SK-N-SH (cell line): ENCODE measurements at regions not wholly inside any gene's neighbourhood (a gene's known extent, or its start where the extent isn't known, plus 50 kb on each side); places are given as distances from the start of the nearest gene placed in this dataset.

ENCODE experiments used
- CHD2 ChIP-seq: fragments of 150-350 bp; IDR thresholded peaks from 2 replicates; pipeline ENCODE4 v1.6.1; 2018; ENCODE audit warnings: low read length; ENCODE audit not compliant: partially characterized antibody
- EZH2phosphoT487 ChIP-seq: fragments of 200-600 bp; sonication (generic); IDR thresholded peaks from 2 replicates; pipeline ENCODE4 v1.6.1; 2017; ENCODE audit warnings: low read depth, mixed run types, mild to moderate bottlenecking, antibody characterized with exemption, moderate library complexity, borderline replicate concordance
- FOXM1 ChIP-seq: IDR thresholded peaks from 2 replicates; pipeline ENCODE4 v1.4.0; 2012; ENCODE audit warnings: low read depth, mild to moderate bottlenecking
- GATA2 ChIP-seq: sonication (generic); formaldehyde crosslinking; IDR thresholded peaks from 2 replicates; pipeline ENCODE4 v1.5.0; 2020; ENCODE audit warnings: mild to moderate bottlenecking, missing genetic modification reagents
- TAF1 ChIP-seq: IDR thresholded peaks from 2 replicates; pipeline ENCODE4 v1.6.1; 2012; ENCODE audit warnings: low read depth, mild to moderate bottlenecking, low read length, moderate library complexity, borderline replicate concordance
- USF2 ChIP-seq: fragments of 150-350 bp; IDR thresholded peaks from 2 replicates; pipeline ENCODE4 v1.6.1; 2017; ENCODE audit warnings: antibody characterized with exemption, low read length, low read depth, borderline replicate concordance
- YY1 ChIP-seq: IDR thresholded peaks from 2 replicates; pipeline ENCODE4 v1.4.0; 2012; ENCODE audit warnings: low read depth, mild to moderate bottlenecking
- TF ChIP-seq, protein P1 (sequence below): IDR thresholded peaks from 2 replicates; pipeline ENCODE4 v1.4.0; 2012; ENCODE audit warnings: low read depth, borderline replicate concordance
- TF ChIP-seq, protein P2 (sequence below): fragments of 200-600 bp; sonication (generic); IDR thresholded peaks from 2 replicates; pipeline ENCODE4 v1.6.1; 2017; ENCODE audit warnings: antibody characterized with exemption, mild to moderate bottlenecking, moderate library complexity
- TF ChIP-seq, protein P3 (sequence below): IDR thresholded peaks from 2 replicates; pipeline ENCODE4 v1.4.0; 2012; ENCODE audit warnings: low read depth, borderline replicate concordance
- TF ChIP-seq, protein P4 (sequence below): IDR thresholded peaks from 2 replicates; pipeline ENCODE4; 2012

DNA sequence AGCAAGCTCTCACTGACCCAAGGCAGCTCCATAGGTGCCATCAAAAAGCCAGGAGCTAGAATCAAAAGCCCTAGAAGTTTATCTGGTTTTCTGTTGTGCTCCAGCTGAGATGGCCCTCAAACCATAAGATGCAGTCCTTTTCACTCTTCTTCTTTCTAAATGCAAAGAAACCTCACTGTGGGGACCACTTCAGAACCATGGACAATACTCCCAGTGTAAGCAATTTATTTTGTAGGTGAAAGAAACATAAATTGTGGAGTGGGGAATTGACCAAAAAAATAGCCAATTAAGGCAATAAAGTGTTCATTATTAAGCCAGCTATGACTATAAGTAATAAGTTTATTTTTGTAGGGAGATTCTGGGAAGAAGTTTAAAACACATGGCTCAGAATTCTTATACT lies 1399.9 kb downstream of the PLA2G4A start:
- TF ChIP-seq GATA2 (CRISPR knock-in tag) (no peak), EZH2phosphoT487 (no peak), USF2 (no peak), FOXM1 (no peak), YY1 (no peak), CHD2 (no peak), TAF1 (no peak)
- TF ChIP-seq, protein P1, sequence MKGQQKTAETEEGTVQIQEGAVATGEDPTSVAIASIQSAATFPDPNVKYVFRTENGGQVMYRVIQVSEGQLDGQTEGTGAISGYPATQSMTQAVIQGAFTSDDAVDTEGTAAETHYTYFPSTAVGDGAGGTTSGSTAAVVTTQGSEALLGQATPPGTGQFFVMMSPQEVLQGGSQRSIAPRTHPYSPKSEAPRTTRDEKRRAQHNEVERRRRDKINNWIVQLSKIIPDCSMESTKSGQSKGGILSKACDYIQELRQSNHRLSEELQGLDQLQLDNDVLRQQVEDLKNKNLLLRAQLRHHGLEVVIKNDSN = no peak
- TF ChIP-seq, protein P2, sequence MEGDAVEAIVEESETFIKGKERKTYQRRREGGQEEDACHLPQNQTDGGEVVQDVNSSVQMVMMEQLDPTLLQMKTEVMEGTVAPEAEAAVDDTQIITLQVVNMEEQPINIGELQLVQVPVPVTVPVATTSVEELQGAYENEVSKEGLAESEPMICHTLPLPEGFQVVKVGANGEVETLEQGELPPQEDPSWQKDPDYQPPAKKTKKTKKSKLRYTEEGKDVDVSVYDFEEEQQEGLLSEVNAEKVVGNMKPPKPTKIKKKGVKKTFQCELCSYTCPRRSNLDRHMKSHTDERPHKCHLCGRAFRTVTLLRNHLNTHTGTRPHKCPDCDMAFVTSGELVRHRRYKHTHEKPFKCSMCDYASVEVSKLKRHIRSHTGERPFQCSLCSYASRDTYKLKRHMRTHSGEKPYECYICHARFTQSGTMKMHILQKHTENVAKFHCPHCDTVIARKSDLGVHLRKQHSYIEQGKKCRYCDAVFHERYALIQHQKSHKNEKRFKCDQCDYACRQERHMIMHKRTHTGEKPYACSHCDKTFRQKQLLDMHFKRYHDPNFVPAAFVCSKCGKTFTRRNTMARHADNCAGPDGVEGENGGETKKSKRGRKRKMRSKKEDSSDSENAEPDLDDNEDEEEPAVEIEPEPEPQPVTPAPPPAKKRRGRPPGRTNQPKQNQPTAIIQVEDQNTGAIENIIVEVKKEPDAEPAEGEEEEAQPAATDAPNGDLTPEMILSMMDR = no peak
- TF ChIP-seq, protein P3, sequence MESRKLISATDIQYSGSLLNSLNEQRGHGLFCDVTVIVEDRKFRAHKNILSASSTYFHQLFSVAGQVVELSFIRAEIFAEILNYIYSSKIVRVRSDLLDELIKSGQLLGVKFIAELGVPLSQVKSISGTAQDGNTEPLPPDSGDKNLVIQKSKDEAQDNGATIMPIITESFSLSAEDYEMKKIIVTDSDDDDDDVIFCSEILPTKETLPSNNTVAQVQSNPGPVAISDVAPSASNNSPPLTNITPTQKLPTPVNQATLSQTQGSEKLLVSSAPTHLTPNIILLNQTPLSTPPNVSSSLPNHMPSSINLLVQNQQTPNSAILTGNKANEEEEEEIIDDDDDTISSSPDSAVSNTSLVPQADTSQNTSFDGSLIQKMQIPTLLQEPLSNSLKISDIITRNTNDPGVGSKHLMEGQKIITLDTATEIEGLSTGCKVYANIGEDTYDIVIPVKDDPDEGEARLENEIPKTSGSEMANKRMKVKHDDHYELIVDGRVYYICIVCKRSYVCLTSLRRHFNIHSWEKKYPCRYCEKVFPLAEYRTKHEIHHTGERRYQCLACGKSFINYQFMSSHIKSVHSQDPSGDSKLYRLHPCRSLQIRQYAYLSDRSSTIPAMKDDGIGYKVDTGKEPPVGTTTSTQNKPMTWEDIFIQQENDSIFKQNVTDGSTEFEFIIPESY = no peak
- TF ChIP-seq, protein P4, sequence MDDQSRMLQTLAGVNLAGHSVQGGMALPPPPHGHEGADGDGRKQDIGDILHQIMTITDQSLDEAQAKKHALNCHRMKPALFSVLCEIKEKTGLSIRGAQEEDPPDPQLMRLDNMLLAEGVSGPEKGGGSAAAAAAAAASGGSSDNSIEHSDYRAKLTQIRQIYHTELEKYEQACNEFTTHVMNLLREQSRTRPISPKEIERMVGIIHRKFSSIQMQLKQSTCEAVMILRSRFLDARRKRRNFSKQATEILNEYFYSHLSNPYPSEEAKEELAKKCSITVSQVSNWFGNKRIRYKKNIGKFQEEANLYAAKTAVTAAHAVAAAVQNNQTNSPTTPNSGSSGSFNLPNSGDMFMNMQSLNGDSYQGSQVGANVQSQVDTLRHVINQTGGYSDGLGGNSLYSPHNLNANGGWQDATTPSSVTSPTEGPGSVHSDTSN = no peak
